Stomach (tissue), 8 donors: ENCODE measurements at regions not wholly inside any gene's neighbourhood (a gene's known extent, or its start where the extent isn't known, plus 50 kb on each side); places are given as distances from the start of the nearest gene placed in this dataset.

ENCODE experiments used
- DNase-seq, 2 donors: peaks; one replicate each; pipeline versions ENCODE4 v3.0.0 to v3.0.0-alpha.2; 2013 to 2019
- H3K27ac ChIP-seq, 5 donors: fragments of 200-600 bp in 4 of 5; sonication (generic) in 4 of 5; one replicate each; pipeline ENCODE4 v1.5.1; 2013 to 2019; ENCODE audit warnings: mild to moderate bottlenecking in 1 of 5, moderate library complexity in 1 of 5
- H3K27me3 ChIP-seq, 3 donors: fragments of 200-600 bp; sonication (generic); one replicate each; pipeline ENCODE4 v1.5.1; 2017 to 2019; ENCODE audit warnings: mixed run types in 1 of 3
- H3K36me3 ChIP-seq, 4 donors: fragments of 200-600 bp; sonication (generic); 1 replicate in 3 of 4; 2 replicates in 1 of 4; pipeline ENCODE4 v1.5.1; 2016 to 2019
- H3K4me1 ChIP-seq, 4 donors: fragments of 200-600 bp; sonication (generic); one replicate each; pipeline ENCODE4 v1.5.1; 2016 to 2019
- H3K4me3 ChIP-seq, 4 donors: fragments of 200-600 bp; sonication (generic) in 3 of 4; one replicate each; pipeline ENCODE4 v1.5.1; 2016 to 2019; ENCODE audit warnings: mild to moderate bottlenecking in 1 of 4
- H3K9me3 ChIP-seq, 4 donors: fragments of 200-600 bp; sonication (generic); one replicate each; pipeline ENCODE4 v1.5.1; 2016 to 2019
- CTCF ChIP-seq, 7 experiments: fragments of 450-650 bp in 4 of 7; fragments of 200-600 bp in 3 of 7; sonication (generic) in 3 of 7; IDR thresholded peaks; one replicate each; pipeline ENCODE4 v1.5.1; 2016 to 2019; ENCODE audit warnings: antibody characterized with exemption in 7 of 7, control low read depth in 2 of 7, mild to moderate bottlenecking in 1 of 7
- EP300 ChIP-seq: sonication (generic); formaldehyde crosslinking; IDR thresholded peaks from one replicate; pipeline ENCODE4 v1.6.1; 2017; ENCODE audit warnings: antibody characterized with exemption
- POLR2A ChIP-seq, 4 donors: fragments of 450-650 bp; IDR thresholded peaks; one replicate each; pipeline ENCODE4 v1.6.1; 2016; ENCODE audit warnings: antibody characterized with exemption in 4 of 4, control low read depth in 2 of 4, mild to moderate bottlenecking in 1 of 4, moderate library complexity in 1 of 4
- POLR2AphosphoS5 ChIP-seq, 3 donors: sonication (generic); formaldehyde crosslinking; IDR thresholded peaks; one replicate each; pipeline ENCODE4 v1.6.1; 2016; ENCODE audit warnings: antibody characterized with exemption in 3 of 3
- WGBS, 5 donors: extraction: QIAGEN DNeasy Blood & Tissue Kit in 3 of 5; methylation state at CpG; one replicate each; pipeline versions ENCODE4 v1.1.5 to v1.1.7; 2013 to 2018; 5-methylcytosine and 5-hydroxymethylcytosine counted together
- intact Hi-C: fragments of 100-400 bp; cut with DNase I; formaldehyde crosslinking; loops from one replicate; pipeline ENCODE4 v1.15.1; 2023; ENCODE audit warnings: low total_unique reads
- donor health status: healthy with polysubstance abuse.
- donor health status: Bipolar disorder and iron deficiency.
- donor health status: healthy.

- 74 to 79% (median 79%) methylated on average over 13 of the region's 13 CpGs for WGBS, 5 donors
- Histone ChIP-seq H3K27ac (no peak overlapping the region), H3K27me3 (no peaks in the 10 kb centered on the region), H3K4me1 (no peaks in the 10 kb centered on the region), H3K9me3 (peaks cover 0 to 9% (median 0%) of the 10 kb centered on the region in 4 donors), H3K36me3 (no peaks in the 10 kb centered on the region), H3K4me3 (no peak overlapping the region)
- TF ChIP-seq CTCF (IDR thresholded peaks at IDR 0.05) (no peak), POLR2AphosphoS5 (IDR thresholded peaks at IDR 0.05) (no peak), POLR2A (IDR thresholded peaks at IDR 0.05) (no peak), EP300 (no peak)
- intact Hi-C loops = no loop called here
- no peak for DNase-seq
These were observed 443.9 kb upstream of the SLC10A2 start for GRCh38 chr13:103510007-103510535.

- Histone ChIP-seq H3K27ac (no peak overlapping the region), H3K36me3 (no peaks in the 10 kb centered on the region), H3K27me3 (no peaks in the 10 kb centered on the region), H3K4me1 (no peaks in the 10 kb centered on the region), H3K4me3 (no peak overlapping the region), H3K9me3 (peaks cover 0 to 11% (median 4%) of the 10 kb centered on the region in 4 donors)
- intact Hi-C loops = no loop called here
- 42 to 81% (median 64%) methylated on average over 1 of the region's 1 CpG for WGBS, 5 donors
- TF ChIP-seq POLR2A (IDR thresholded peaks at IDR 0.05) (no peak), CTCF (IDR thresholded peaks at IDR 0.05) (no peak), EP300 (no peak), POLR2AphosphoS5 (IDR thresholded peaks at IDR 0.05) (no peak)
- DNase-seq = no peak
These were observed 431.2 kb upstream of the SLC10A2 start for GRCh38 chr13:103497404-103497803.

- intact Hi-C loops = no loop called here
- H3K9me3 ChIP-seq = peaks cover 0 to under 1% (median 0%) of the 10 kb centered on the region in 4 donors
- H3K36me3 ChIP-seq = no peaks in the 10 kb centered on the region
- H3K4me1 ChIP-seq = no peaks in the 10 kb centered on the region
- H3K27me3 ChIP-seq = no peaks in the 10 kb centered on the region
- H3K27ac ChIP-seq = no peak overlapping the region
- DNase-seq = no peak
- no peak for TF ChIP-seq EP300
- no peak for TF ChIP-seq CTCF (IDR thresholded peaks at IDR 0.05)
- no peak for TF ChIP-seq POLR2AphosphoS5 (IDR thresholded peaks at IDR 0.05)
- no peak for TF ChIP-seq POLR2A (IDR thresholded peaks at IDR 0.05)
- no peak overlapping the region for H3K4me3 ChIP-seq
- 33 to 54% (median 45%) methylated on average over 2 of the region's 2 CpGs for WGBS, 5 donors
These were observed 421.6 kb upstream of the SLC10A2 start for GRCh38 chr13:103487841-103488240.

- no peak for DNase-seq
- H3K4me1 ChIP-seq = no peaks in the 10 kb centered on the region
- intact Hi-C loops = no loop called here
- TF ChIP-seq POLR2A (IDR thresholded peaks at IDR 0.05) (no peak), EP300 (no peak), CTCF (IDR thresholded peaks at IDR 0.05) (no peak), POLR2AphosphoS5 (IDR thresholded peaks at IDR 0.05) (no peak)
- no peaks in the 10 kb centered on the region for H3K36me3 ChIP-seq
- 88 to 100% (median 98%) methylated on average over 1 of the region's 1 CpG for WGBS, 5 donors
- peaks cover 0 to 2% (median 0%) of the 10 kb centered on the region in 4 donors for H3K9me3 ChIP-seq
- no peak overlapping the region for H3K4me3 ChIP-seq
- H3K27ac ChIP-seq = no peak overlapping the region
- no peaks in the 10 kb centered on the region for H3K27me3 ChIP-seq
These were observed 406.9 kb upstream of the SLC10A2 start for GRCh38 chr13:103473081-103473480.
